IMR-90 (cell line): ENCODE measurements at regions not wholly inside any gene's neighbourhood (a gene's known extent, or its start where the extent isn't known, plus 50 kb on each side); places are given as distances from the start of the nearest gene placed in this dataset.

Experiments
- ATAC-seq: fragments of 200-7000 bp; cut with Tn5 transposase; 2 replicates; pipeline ENCODE4 v1.9.1; 2020; ENCODE audit warnings: low read depth, mild to moderate bottlenecking, moderate library complexity
- BruUV-seq: library from RNA; stranded (reverse); fragments of 400-500 nt; replicated peaks from 2 replicates; lab custom pipeline; 2021; lab: Mats Ljungman, UMichigan
- CTCF ChIA-PET: fragments of 300-600 bp; formaldehyde crosslinking; extraction: SDS; loops from one replicate; lab custom pipeline; 2021; ENCODE audit warnings: antibody characterized with exemption; lab: Yijun Ruan, JAX
- POLR2A ChIA-PET: fragments of 300-600 bp; sonication (Branson Sonifier 250); formaldehyde crosslinking; loops from one replicate; lab custom pipeline; 2022; ENCODE audit warnings: antibody characterized with exemption; ENCODE audit not compliant: unreplicated experiment; lab: Charles Lee
- DNase-seq: peaks from one replicate; pipeline ENCODE4 v3.0.0; 2013
- H2AFZ ChIP-seq: replicated peaks from 2 replicates; pipeline ENCODE3; 2013; ENCODE audit warnings: low read length, mild to moderate bottlenecking; ENCODE audit not compliant: poor library complexity
- H2AK5ac ChIP-seq: 2 replicates; pipeline ENCODE4 v1.6.1; 2013; ENCODE audit warnings: low read depth, low read length, inconsistent platforms
- H2AK9ac ChIP-seq: replicated peaks from 2 replicates; pipeline ENCODE3; 2013; ENCODE audit warnings: mild to moderate bottlenecking, low read depth, low read length, moderate library complexity; ENCODE audit not compliant: poor library complexity
- H2BK120ac ChIP-seq: 2 replicates; pipeline ENCODE4 v1.6.1; 2013; ENCODE audit warnings: low read depth, low read length, inconsistent platforms
- H2BK15ac ChIP-seq: 3 replicates; pipeline ENCODE4 v1.6.1; 2013; ENCODE audit warnings: low read depth, low read length, inconsistent platforms
- H2BK20ac ChIP-seq: 2 replicates; pipeline ENCODE4 v1.6.1; 2013; ENCODE audit warnings: low read depth, mild to moderate bottlenecking, inconsistent platforms, low read length, moderate library complexity
- H2BK5ac ChIP-seq: 2 replicates; pipeline ENCODE4 v1.6.1; 2013; ENCODE audit warnings: mild to moderate bottlenecking, low read depth, low read length, inconsistent platforms; ENCODE audit not compliant: poor library complexity, severe bottlenecking
- H3K14ac ChIP-seq: replicated peaks from 2 replicates; pipeline ENCODE4 v1.6.1; 2013; ENCODE audit warnings: low read depth, low read length, inconsistent platforms
- H3K18ac ChIP-seq: 2 replicates; pipeline ENCODE4 v1.6.1; 2013; ENCODE audit warnings: low read depth, low read length, control low read depth
- H3K23ac ChIP-seq: 2 replicates; pipeline ENCODE4 v1.6.1; 2013; ENCODE audit warnings: low read depth, low read length, inconsistent platforms
- H3K27ac ChIP-seq: 2 replicates; pipeline ENCODE4 v1.5.1; 2013; ENCODE audit warnings: mild to moderate bottlenecking, control low read depth, low read length; ENCODE audit not compliant: insufficient read depth
- H3K27me3 ChIP-seq: 2 replicates; pipeline ENCODE4 v1.6.1; 2013; ENCODE audit warnings: low read length; ENCODE audit not compliant: control insufficient read depth, insufficient read depth
- H3K36me3 ChIP-seq: 2 replicates; pipeline ENCODE4 v1.6.1; 2013; ENCODE audit warnings: low read length, mixed read lengths; ENCODE audit not compliant: control insufficient read depth, insufficient read depth
- H3K4ac ChIP-seq: 2 replicates; pipeline ENCODE4 v1.6.1; 2013; ENCODE audit warnings: low read depth, low read length, inconsistent platforms
- H3K4me1 ChIP-seq: 2 replicates; pipeline ENCODE4 v1.6.1; 2013; ENCODE audit warnings: low read length, mixed read lengths; ENCODE audit not compliant: control insufficient read depth, insufficient read depth
- H3K4me2 ChIP-seq: 2 replicates; pipeline ENCODE4 v1.6.1; 2013; ENCODE audit warnings: low read depth, mild to moderate bottlenecking, control low read depth, low read length, moderate library complexity
- H3K4me3 ChIP-seq: 2 replicates; pipeline ENCODE4 v1.5.1; 2013; ENCODE audit warnings: low read depth, mild to moderate bottlenecking, control low read depth, low read length, moderate library complexity; ENCODE audit not compliant: insufficient read depth
- H3K56ac ChIP-seq: 2 replicates; pipeline ENCODE4 v1.6.1; 2013; ENCODE audit warnings: low read length, inconsistent platforms; ENCODE audit not compliant: insufficient read depth; ENCODE audit errors: extremely low read depth
- H3K79me1 ChIP-seq, 2 experiments: 2 replicates each; pipeline ENCODE4 v1.6.1; 2013; ENCODE audit warnings: low read length in 2 of 2, inconsistent platforms in 1 of 2, low read depth in 1 of 2
- H3K9ac ChIP-seq: 2 replicates; pipeline ENCODE4 v1.6.1; 2013; ENCODE audit warnings: low read depth, low read length, control low read depth
- H3K9me1 ChIP-seq: 2 replicates; pipeline ENCODE4 v1.6.1; 2013; ENCODE audit warnings: low read length, inconsistent platforms; ENCODE audit not compliant: insufficient read depth
- H3K9me3 ChIP-seq: 2 replicates; pipeline ENCODE4 v1.6.1; 2013; ENCODE audit warnings: low read length; ENCODE audit not compliant: control insufficient read depth, insufficient read depth
- H4K20me1 ChIP-seq: 2 replicates; pipeline ENCODE4 v1.6.1; 2013; ENCODE audit warnings: low read length, inconsistent platforms; ENCODE audit not compliant: insufficient read depth
- H4K5ac ChIP-seq: 2 replicates; pipeline ENCODE4 v1.6.1; 2013; ENCODE audit warnings: mild to moderate bottlenecking, low read depth, low read length, control low read depth
- H4K8ac ChIP-seq, 2 experiments: 2 replicates each; pipeline ENCODE4 v1.6.1; 2013; ENCODE audit warnings: low read depth in 2 of 2, low read length in 2 of 2, control low read depth in 1 of 2, inconsistent platforms in 1 of 2
- H4K91ac ChIP-seq: 2 replicates; pipeline ENCODE4 v1.6.1; 2013; ENCODE audit warnings: low read depth, low read length, inconsistent platforms; ENCODE audit not compliant: insufficient read depth
- MAZ ChIP-seq: IDR thresholded peaks from 2 replicates; pipeline ENCODE4 v1.6.1; 2012; ENCODE audit warnings: low read depth, mild to moderate bottlenecking, low read length, improper control_type of control experiment, moderate library complexity, borderline replicate concordance
- NFE2L2 ChIP-seq: fragments of 150-350 bp; IDR thresholded peaks from 2 replicates; pipeline ENCODE4 v1.6.1; 2016; ENCODE audit warnings: low read depth, mild to moderate bottlenecking, low read length
- POLR2A ChIP-seq: IDR thresholded peaks from 2 replicates; pipeline ENCODE4 v1.6.1; 2012; ENCODE audit warnings: mild to moderate bottlenecking, low read depth, low read length
- USF2 ChIP-seq: fragments of 150-350 bp; IDR thresholded peaks from 2 replicates; pipeline ENCODE4 v1.6.1; 2017; ENCODE audit warnings: mild to moderate bottlenecking, antibody characterized with exemption, low read length, low read depth
- WGBS, 2 experiments: methylation state at CpG; one replicate each; pipeline versions ENCODE4 v1.1.5 to v1.1.7; 2013; ENCODE audit warnings: missing lambda C conversion rate in 2 of 2; ENCODE audit not compliant: insufficient read length in 1 of 2; ENCODE audit errors: extremely low coverage in 2 of 2; 5-methylcytosine and 5-hydroxymethylcytosine counted together
- dilution Hi-C: fragments of 300-500 bp; cut with HindIII; formaldehyde crosslinking; loops from one replicate; pipeline ENCODE4 v1.14.3; 2018; ENCODE audit warnings: low sequenced_read_pairs; ENCODE audit not compliant: unreplicated experiment
- in situ Hi-C: fragments of 300-500 bp; cut with MboI; formaldehyde crosslinking; loops from 3 replicates; pipeline ENCODE4 v1.14.3; 2019; ENCODE audit warnings: low sequenced_read_pairs, inconsistent platforms, mixed read lengths
- intact Hi-C: fragments of 100-400 bp; cut with micrococcal nuclease; formaldehyde crosslinking; loops from 2 replicates; pipeline ENCODE4 v1.10.0; 2022

- Histone ChIP-seq H3K79me1 (no peaks in the 10 kb centered on the region), H3K14ac (no peak overlapping the region), H3K4me2 (no peak overlapping the region), H3K9me3 (no peaks in the 10 kb centered on the region), H2AFZ (no peak overlapping the region), H2AK9ac (no peak overlapping the region), H2AK5ac (no peak overlapping the region), H4K8ac (no peak overlapping the region), H3K36me3 (no peaks in the 10 kb centered on the region), H2BK15ac (no peak overlapping the region), H3K9ac (no peak overlapping the region), H4K20me1 (no peaks in the 10 kb centered on the region), H3K4me1 (no peaks in the 10 kb centered on the region), H3K27me3 (no peaks in the 10 kb centered on the region), H3K23ac (no peak overlapping the region), H2BK120ac (no peak overlapping the region), H2BK5ac (no peak overlapping the region), H3K56ac (no peak overlapping the region), H3K9me1 (no peaks in the 10 kb centered on the region), H2BK20ac (no peak overlapping the region), H4K5ac (no peak overlapping the region), H3K4ac (no peak overlapping the region), H4K91ac (no peak overlapping the region), H3K27ac (no peak overlapping the region), H3K18ac (no peak overlapping the region), H3K4me3 (no peak overlapping the region)
- POLR2A ChIA-PET: no interaction called here
- intact Hi-C loops: no loop called here
- dilution Hi-C loops: no loop called here
- no peak for ATAC-seq
- in situ Hi-C loops: no loop called here
- WGBS, 2 experiments: 47% methylated on average over 3 of the region's 4 CpGs; no CpG with 5 or more reads in 1 of the 2 experiments
- BruUV-seq: no TSS peak
- CTCF ChIA-PET: no interaction called here
- no peak for TF ChIP-seq NFE2L2
- TF ChIP-seq MAZ: no peak
- TF ChIP-seq USF2: no peak
- TF ChIP-seq POLR2A: no peak
- DNase-seq: no peak
Measured at GRCh38 chr3:13954266-13954665, 74.4 kb upstream of the WNT7A start.
